ENCODE measurements at regions not wholly inside any gene's neighbourhood (a gene's known extent, or its start where the extent isn't known, plus 50 kb on each side); places are given as distances from the start of the nearest gene placed in this dataset.

DNA sequence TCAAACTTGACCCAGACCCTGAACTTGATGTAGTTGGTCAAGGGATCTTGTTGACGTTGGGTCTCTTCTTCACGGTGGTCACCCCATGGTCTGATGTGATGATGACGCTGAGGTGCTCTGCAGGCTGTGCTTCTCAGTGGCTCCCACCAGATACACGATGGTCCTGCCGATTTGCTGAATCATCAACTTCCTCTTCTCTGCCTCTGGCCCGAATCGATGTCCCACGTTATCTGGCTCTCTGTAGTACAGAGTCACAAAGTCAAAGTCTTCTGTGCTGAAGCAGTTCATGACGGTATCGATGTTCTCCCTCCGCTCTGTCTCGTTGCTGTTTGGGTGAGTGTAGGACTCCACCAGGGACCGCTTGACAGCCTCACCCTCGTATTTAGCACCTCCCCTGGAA is 58.5 kb upstream of the ZNF195 start:
- peak; percentile 93 for DNase-seq

DNA sequence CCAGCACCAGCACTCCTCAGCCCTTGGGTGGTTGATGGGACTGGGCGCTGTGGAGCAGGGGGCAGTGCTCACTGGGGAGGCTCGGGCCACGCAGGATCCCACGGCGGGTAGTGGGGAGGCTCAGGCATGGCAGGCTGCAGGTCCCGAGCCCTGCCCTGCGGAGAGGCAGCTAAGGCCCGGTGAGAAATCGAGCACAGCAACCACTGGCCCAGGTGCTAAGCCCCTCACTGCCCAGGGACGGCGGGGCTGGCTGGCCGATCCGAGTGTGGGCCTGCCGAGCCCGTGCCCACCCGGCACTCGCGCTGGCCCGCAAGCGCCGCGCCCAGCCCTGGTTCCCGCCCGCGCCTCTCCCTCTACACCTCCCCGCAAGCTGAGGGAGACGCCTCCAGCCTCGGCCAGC is 56.0 kb upstream of the ZNF195 start:
- DNase-seq: no peak

DNA sequence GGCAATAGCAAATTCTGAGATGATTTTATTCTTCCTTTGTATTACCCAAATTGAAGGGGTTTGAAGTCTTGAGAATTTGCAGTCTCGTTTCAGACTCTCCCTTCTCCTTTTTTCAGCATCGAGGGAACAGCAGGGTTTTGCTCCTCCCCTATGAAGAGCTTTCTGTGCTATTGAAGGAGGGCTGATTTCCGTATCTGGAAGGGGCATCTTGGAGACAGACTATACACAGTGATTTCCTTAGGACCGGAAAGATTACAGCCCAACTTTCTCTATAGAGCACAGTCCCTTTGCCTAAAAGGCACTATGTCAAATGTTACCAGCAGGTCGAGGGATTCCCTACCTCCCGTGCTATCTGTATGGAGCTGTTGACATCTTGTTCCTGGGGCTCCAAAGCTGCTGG is 50.2 kb upstream of the ZNF195 start:
- peak; percentile 18 for DNase-seq
